NCI-H2196 (cell line): ENCODE measurements at regions not wholly inside any gene's neighbourhood (a gene's known extent, or its start where the extent isn't known, plus 50 kb on each side); places are given as distances from the start of the nearest gene placed in this dataset.
"Not testable (repeated sequence)": the region's sequence is repeated elsewhere in the genome, so short reads cannot be mapped to it uniquely, and the experiment has no call there.

Experiments
- DNase-seq: peaks from one replicate; lab custom pipeline; 2025; ENCODE audit not compliant: unreplicated experiment; lab: John Stamatoyannopoulos, UW

DNA sequence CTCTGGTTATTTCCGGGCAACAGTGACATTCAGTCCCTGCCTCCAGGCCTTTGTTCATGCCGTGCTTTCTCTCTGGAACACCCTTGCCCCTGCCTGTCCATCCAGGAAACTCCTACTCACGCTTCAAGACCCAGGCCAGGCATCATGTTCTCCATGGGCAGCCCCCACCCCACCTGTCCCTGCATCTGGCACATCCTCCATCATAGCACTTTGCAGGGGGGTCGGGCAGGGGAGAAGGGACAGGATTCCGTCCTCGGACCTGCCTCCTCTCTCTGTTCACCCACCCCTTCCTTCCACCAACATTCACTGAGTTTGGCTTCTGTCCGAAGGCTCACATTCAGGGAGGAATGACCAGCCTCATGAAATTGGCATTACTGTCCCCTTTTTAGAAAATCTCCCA, 206.1 kb downstream of the MATN1 start:
- DNase-seq: not testable (repeated sequence)

GRCh38 chr1:30516485-30516858, 206.9 kb downstream of the MATN1 start:
- no peak for DNase-seq

DNA sequence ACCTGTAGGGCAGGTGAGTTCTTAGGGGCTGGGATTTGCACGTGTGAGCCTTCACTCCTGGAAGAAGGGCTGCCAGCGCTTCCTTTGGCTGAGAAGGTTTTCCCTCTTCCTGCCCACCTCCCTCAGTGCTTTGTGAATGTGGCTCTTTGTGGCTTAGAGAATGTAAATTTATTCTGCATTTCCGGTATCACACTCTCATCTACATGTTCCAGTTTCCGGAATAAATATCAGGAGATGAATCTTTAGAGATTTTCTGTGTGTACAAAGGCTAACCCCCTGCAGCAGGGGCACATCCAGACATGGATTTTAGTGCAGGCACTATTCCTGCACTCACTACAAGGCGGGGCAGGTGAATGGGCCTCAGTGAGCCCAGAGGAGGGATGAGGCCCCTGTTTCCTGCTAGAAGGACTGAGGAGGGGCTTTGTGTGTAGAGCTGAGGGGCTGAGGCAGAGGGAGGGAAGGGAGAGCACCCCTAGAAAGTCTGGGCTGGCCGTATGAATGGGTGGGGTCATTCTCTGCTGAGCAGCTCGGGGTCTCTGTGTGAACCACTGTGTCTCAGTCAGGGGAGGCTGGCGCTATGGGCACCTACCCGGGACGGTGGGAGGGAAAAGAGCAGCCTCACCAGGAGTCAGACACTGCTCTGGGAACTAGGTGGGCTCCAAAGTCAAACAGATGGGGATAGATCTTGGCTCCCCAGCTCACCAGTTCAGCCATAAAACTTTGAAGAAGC, 207.5 kb downstream of the MATN1 start:
- DNase-seq: no peak

DNA sequence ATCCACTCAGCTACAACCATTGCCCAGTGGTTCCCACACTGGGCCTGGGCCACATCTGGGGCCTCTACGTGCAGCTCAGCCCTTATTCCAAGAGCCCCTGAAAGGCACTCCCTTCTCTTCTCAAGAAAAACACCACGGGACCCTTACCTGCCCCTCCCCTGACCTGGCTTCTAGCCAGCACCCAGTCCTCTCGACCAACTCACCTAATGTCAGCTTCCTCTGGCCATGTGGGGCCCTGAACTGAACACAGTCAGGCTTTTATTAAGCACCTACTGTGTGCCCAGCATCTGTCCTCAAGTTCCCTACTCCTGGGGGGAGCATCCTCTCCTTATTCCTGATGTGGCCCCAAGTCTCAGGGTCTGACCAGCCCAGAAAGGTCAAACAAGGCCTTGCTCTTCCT, 208.4 kb downstream of the MATN1 start:
- no peak for DNase-seq

DNA sequence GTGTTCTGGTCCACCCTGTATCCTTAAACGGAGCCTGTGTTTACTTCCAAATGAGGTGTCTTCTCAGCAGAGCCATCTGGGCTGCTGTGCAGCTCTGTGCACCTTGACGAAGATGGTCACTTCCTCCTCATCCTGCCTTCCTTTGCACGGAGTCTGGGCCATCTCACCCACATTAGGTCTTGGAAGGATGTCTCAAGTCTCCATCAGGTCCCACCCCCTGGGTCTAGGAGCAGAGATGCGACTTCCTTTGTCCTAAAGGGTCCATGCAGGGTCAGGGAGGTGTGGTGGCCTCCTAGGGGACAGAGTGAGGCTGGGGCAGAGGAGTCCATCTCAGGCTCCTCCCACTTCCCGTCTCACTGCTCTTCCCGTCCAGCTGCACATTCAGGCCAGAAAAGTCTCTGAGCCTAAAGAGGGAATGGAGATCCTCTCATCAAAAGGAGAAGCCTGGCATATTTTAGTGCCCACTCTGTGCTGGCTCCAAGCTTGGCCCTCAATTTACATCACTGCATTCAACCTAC, 209.2 kb downstream of the MATN1 start:
- DNase-seq: no peak

DNA sequence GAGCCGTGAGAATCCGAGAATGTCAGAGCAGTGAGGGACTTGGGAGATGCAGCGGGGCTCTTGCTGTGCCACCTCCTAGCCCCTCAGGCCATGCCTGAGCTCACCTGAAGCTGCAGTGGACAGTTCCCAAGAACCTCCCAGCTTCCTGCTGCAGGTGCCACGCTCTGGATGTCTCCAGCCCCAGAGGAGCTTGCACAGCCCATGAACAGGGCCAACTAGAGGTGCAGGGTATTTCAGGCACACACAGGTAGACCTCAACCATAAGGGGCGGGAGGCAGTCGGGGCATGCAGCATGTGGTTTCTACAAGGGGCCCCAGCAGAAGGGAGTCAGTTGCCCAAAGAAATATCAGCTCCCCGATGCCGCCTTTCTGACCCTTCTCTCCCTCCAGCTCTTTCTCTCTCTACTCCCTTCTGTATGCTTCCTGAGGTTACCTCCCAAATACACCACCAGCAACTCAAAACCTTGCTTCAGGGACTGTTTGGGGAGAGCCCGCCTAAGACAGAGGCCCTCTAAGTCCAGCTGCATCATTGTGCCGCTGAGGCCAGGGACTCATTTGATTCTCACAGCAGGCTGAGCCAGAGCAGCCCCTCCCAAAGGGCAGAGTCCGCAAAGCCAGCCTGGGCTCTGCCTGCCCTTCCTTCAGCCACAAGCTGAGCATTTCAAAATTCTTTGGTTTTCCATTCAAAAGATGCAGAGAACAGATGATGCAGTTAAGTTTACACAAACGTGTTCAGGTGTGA, 209.8 kb downstream of the MATN1 start:
- DNase-seq: no peak

GRCh38 chr1:30512914-30513265, 210.5 kb downstream of the MATN1 start:
- no peak for DNase-seq

DNA sequence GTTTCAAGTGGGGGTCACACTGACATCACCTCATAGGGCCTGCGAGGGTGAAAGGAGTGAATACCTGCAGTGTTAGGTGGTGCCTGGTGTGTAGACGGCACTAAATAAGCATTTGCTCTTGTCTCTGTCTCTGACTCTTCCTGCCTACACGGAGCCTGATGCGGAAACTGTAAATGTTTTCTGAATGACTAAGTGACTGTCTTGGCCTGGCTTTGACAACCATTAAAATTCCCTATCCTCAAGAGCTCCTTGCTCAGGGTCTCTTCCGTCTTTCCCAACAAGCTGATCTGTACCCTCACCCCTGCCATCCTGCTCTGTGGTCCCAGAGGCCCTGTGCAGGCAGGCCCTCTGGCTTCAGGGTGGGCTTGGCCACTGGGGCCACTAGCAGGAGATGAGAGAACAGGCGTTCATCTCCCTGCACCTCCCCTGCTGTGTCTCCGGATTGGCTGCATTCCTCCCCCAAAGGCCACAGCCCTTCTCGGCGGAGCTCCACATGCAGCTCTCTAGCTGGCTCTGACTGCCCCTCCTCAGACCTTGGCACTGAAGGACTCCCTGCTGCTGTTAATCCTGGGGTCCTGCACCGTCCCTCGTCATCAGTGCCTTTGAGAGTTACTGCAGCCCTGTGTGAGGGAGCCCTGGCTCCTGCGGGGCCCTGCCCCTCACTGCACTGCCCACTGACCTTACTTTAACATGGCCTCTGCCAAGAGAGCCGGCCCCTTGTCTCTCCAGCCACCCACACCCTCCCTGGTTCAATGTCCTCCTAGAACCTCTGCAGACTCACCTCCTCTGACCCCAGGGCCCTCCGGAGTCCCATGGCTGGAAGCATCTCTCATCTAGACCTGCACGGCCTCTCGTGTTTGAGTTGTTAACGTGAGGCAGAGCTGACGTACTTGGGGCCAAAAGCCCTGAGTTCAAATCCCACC, 211.1 kb downstream of the MATN1 start:
- DNase-seq: no peak

GRCh38 chr1:30511563-30511962, 211.8 kb downstream of the MATN1 start:
- no peak for DNase-seq

DNA sequence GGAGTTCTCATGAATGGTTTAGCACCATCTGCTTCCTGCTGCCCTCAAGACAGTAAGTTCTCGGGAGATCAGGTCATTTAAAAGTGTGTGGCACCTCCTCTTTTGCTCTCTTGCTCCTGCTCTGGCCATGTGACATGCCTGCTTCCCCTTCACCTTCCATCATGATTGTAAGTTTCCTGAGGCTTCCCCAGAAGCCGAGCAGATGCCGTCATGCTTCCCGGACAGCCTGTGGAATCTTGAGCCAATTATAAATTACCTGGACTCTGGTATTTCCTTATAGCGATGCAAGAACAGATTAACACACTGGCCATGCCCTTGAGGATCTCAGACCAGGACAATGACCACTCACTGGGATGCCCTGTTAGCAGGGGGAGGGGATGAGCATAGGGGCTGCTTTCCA, 212.3 kb downstream of the MATN1 start:
- DNase-seq: no peak

- DNase-seq: no peak
Measured at GRCh38 chr1:30509670-30510069, 213.7 kb downstream of the MATN1 start.

DNA sequence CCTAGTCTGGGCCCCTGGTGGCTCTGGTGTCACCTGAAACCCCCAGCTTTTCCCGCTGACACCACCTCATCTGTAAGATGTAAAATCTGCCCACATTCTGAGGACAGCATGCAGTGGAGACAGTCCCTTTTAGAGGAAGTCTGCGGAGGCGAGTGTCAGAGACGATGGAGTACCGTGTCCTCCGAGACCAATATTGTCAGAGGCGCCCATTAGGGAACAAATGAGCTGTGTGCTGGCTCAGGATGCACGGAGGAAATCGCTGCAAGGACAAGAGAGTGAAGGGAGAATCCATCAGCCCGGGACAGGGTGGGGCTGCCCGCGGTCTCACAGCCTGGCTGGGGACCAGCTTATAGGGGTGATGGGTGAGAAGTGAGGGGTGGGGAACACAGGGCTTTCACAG, 214.8 kb downstream of the MATN1 start:
- no peak for DNase-seq

- DNase-seq: no peak
Measured at GRCh38 chr1:30508175-30508448, 215.3 kb downstream of the MATN1 start.

GRCh38 chr1:30507401-30508174, 215.8 kb downstream of the MATN1 start:
- DNase-seq: no peak

DNA sequence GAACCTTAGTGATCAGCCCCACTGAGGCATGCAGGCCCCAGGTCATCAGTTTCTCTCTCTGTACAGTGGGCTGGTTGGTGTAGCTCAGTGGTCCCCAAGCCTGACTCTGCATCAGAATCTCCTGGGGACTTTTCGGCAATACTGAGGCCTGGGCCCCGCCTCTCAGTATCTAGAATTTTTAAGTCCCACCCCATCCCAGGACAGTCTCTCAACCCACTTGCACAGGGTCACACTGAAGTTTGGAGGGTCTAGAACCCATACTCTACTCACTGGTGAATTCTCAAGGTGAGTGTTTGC, 216.4 kb downstream of the MATN1 start:
- DNase-seq: no peak

- DNase-seq: no peak
Measured at GRCh38 chr1:30506291-30507015, 216.9 kb downstream of the MATN1 start.

GRCh38 chr1:30505853-30506252, 217.5 kb downstream of the MATN1 start:
- no peak for DNase-seq

DNA sequence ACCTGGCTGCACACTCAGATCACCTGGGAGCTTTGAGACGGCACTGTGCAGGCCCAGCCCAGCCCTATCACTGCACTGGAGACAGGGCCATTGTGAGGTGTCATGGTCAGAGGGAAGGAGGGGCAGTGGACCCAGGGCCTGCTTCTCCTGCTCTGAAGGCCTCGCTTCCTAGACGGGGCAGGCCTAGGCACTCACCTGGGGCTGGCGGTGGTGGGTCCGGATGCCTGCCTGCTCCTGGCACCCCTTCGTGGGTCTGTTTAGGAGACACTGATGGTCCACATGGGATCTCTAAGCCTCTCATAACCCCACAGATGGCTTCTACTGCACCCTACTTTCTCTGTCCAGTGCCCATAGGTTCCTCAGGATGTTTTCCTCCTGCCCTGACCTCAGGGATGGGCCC, 230.9 kb downstream of the MATN1 start:
- DNase-seq: no peak

- DNase-seq: no peak
Measured at GRCh38 chr1:30491831-30492230, 231.6 kb downstream of the MATN1 start.

- no peak for DNase-seq
Measured at GRCh38 chr1:30490554-30491053, 232.8 kb downstream of the MATN1 start.
